Liver (tissue), 8 donors: ENCODE measurements at regions not wholly inside any gene's neighbourhood (a gene's known extent, or its start where the extent isn't known, plus 50 kb on each side); places are given as distances from the start of the nearest gene placed in this dataset.

ENCODE experiments used
- DNase-seq: peaks from one replicate; pipeline ENCODE4 v3.0.0-alpha.2; 2017; ENCODE audit warnings: low spot score
- H3K27ac ChIP-seq, 2 donors: one replicate each; pipeline ENCODE4 v1.7.0; 2013; ENCODE audit warnings: inconsistent platforms in 2 of 2, low read length in 2 of 2, control low read depth in 1 of 2, low read depth in 1 of 2, mild to moderate bottlenecking in 1 of 2
- H3K27me3 ChIP-seq, 4 donors: one replicate each; pipeline versions ENCODE4 v1.6.1 to v1.7.0; 2013; ENCODE audit warnings: low read length in 3 of 4, inconsistent platforms in 1 of 4, mild to moderate bottlenecking in 1 of 4, moderate library complexity in 1 of 4; ENCODE audit not compliant: control insufficient read depth in 4 of 4, insufficient read depth in 4 of 4
- H3K36me3 ChIP-seq, 4 donors: one replicate each; pipeline versions ENCODE4 v1.6.1 to v1.7.0; 2013; ENCODE audit warnings: low read length in 3 of 4, mild to moderate bottlenecking in 3 of 4, low read depth in 1 of 4, moderate library complexity in 1 of 4; ENCODE audit not compliant: control insufficient read depth in 4 of 4, insufficient read depth in 3 of 4
- H3K4me1 ChIP-seq, 4 donors: one replicate each; pipeline versions ENCODE4 v1.6.1 to v1.7.0; 2013; ENCODE audit warnings: low read length in 3 of 4, mild to moderate bottlenecking in 3 of 4, moderate library complexity in 1 of 4; ENCODE audit not compliant: control insufficient read depth in 4 of 4, insufficient read depth in 4 of 4
- H3K4me3 ChIP-seq, 3 donors: one replicate each; pipeline versions ENCODE4 v1.6.1 to v1.7.0; 2013; ENCODE audit warnings: low read length in 3 of 3, control low read depth in 1 of 3, low read depth in 1 of 3, mild to moderate bottlenecking in 1 of 3
- H3K9ac ChIP-seq, 2 donors: one replicate each; pipeline ENCODE4 v1.7.0; 2013; ENCODE audit warnings: low read length in 2 of 2, mild to moderate bottlenecking in 2 of 2, moderate library complexity in 2 of 2, control low read depth in 1 of 2, low read depth in 1 of 2
- H3K9me3 ChIP-seq, 4 donors: one replicate each; pipeline versions ENCODE4 v1.6.1 to v1.7.0; 2013; ENCODE audit warnings: low read length in 3 of 4; ENCODE audit not compliant: control insufficient read depth in 4 of 4
- EGR1 ChIP-seq, 2 donors: IDR thresholded peaks; 2 replicates each; pipeline ENCODE4 v1.6.1; 2016 to 2018; ENCODE audit warnings: antibody characterized with exemption in 2 of 2, low read depth in 2 of 2
- FOXA1 ChIP-seq: IDR thresholded peaks from 2 replicates; pipeline ENCODE4 v1.6.1; 2016; ENCODE audit warnings: antibody characterized with exemption
- FOXA2 ChIP-seq: IDR thresholded peaks from 2 replicates; pipeline ENCODE4 v1.6.1; 2016; ENCODE audit warnings: antibody characterized with exemption
- GABPA ChIP-seq, 2 donors: IDR thresholded peaks in 1 of 2; conservative IDR thresholded peaks in 1 of 2; 2 replicates each; pipeline ENCODE4 v1.6.1; 2016; ENCODE audit warnings: antibody characterized with exemption in 2 of 2, mild to moderate bottlenecking in 1 of 2, moderate library complexity in 1 of 2
- HNF4A ChIP-seq, 2 donors: conservative IDR thresholded peaks; 2 replicates each; pipeline ENCODE4 v1.6.1; 2016; ENCODE audit warnings: antibody characterized with exemption in 2 of 2, mild to moderate bottlenecking in 2 of 2
- HNF4G ChIP-seq: IDR thresholded peaks from 2 replicates; pipeline ENCODE4 v1.6.1; 2016; ENCODE audit warnings: antibody characterized with exemption
- JUND ChIP-seq, 2 donors: IDR thresholded peaks; 2 replicates each; pipeline ENCODE4 v1.6.1; 2016; ENCODE audit warnings: antibody characterized with exemption in 2 of 2
- NR2F2 ChIP-seq: IDR thresholded peaks from 2 replicates; pipeline ENCODE4 v1.6.1; 2016; ENCODE audit warnings: antibody characterized with exemption
- RAD21 ChIP-seq, 2 donors: IDR thresholded peaks; 2 replicates each; pipeline ENCODE4 v1.6.1; 2016; ENCODE audit warnings: antibody characterized with exemption in 2 of 2, mild to moderate bottlenecking in 2 of 2
- RXRA ChIP-seq, 2 donors: IDR thresholded peaks; 2 replicates each; pipeline ENCODE4 v1.6.1; 2017 to 2018; ENCODE audit warnings: antibody characterized with exemption in 2 of 2, mild to moderate bottlenecking in 1 of 2
- SP1 ChIP-seq: IDR thresholded peaks from 2 replicates; pipeline ENCODE4 v1.6.1; 2018; ENCODE audit warnings: antibody characterized with exemption, mild to moderate bottlenecking
- TAF1 ChIP-seq: conservative IDR thresholded peaks from 2 replicates; pipeline ENCODE4 v1.6.1; 2016; ENCODE audit warnings: antibody characterized with exemption, mild to moderate bottlenecking
- YY1 ChIP-seq: IDR thresholded peaks from 2 replicates; pipeline ENCODE4 v1.6.1; 2016; ENCODE audit warnings: antibody characterized with exemption, mild to moderate bottlenecking
- WGBS: extraction: QIAGEN DNeasy Blood & Tissue Kit; methylation state at CpG from one replicate; pipeline ENCODE4 v1.1.7; 2013; 5-methylcytosine and 5-hydroxymethylcytosine counted together
- TF ChIP-seq, protein P1 (sequence below): IDR thresholded peaks from 2 replicates; pipeline ENCODE4 v1.6.1; 2016; ENCODE audit warnings: antibody characterized with exemption
- TF ChIP-seq, protein P2 (sequence below): fragments of 150-350 bp; IDR thresholded peaks from 2 replicates; pipeline ENCODE4 v1.5.1; 2017; ENCODE audit warnings: improper control_type of control experiment, low read depth, low read length; ENCODE audit not compliant: missing input control
- TF ChIP-seq, protein P3 (sequence below): IDR thresholded peaks from 2 replicates; pipeline ENCODE4 v1.6.1; 2016; ENCODE audit warnings: antibody characterized with exemption, mild to moderate bottlenecking
- donor health status: healthy.
- donor health status: healthy.
- donor health status: healthy.
- donor health status: healthy.
- donor health status: healthy.

- H3K4me3 ChIP-seq, result no peak overlapping the region
- no peak overlapping the region for H3K9ac ChIP-seq
- no peaks in the 10 kb centered on the region for H3K36me3 ChIP-seq
- no peak for DNase-seq
- no peaks in the 10 kb centered on the region for H3K27me3 ChIP-seq
- peaks cover 0 to 7% (median 2%) of the 10 kb centered on the region in 4 donors for H3K9me3 ChIP-seq
- H3K4me1 ChIP-seq, result no peaks in the 10 kb centered on the region
- 85% methylated on average over 3 of the region's 3 CpGs for WGBS
- no peak overlapping the region for H3K27ac ChIP-seq
- TF ChIP-seq YY1 (no peak), HNF4A (conservative IDR thresholded peaks at IDR 0.05) (no peak), FOXA1 (no peak), SP1 (no peak), RXRA (IDR thresholded peaks at IDR 0.05) (no peak)
These were observed 108.1 kb upstream of the SPRY1 start for GRCh38 chr4:123288309-123289025.

DNA sequence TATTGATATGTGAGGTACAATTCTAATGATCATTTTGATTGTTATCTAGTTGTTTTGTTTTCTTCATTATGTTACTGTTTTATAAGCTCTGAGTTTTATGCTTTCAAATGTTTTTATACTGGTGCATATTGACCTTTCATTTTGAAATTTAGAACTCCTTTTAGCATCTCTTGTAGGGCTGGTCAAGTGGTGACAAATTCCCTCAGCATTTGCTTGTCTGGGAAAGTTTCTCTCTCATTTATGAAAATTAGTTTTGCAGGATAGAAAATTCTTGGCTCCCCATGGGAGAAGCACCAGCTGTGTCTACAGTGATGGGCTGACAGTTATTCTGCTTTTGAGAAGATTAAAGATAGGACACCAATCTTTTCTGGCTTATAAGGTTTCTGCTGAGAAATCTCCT is 105.3 kb upstream of the SPRY1 start:
- TF ChIP-seq, protein P1, sequence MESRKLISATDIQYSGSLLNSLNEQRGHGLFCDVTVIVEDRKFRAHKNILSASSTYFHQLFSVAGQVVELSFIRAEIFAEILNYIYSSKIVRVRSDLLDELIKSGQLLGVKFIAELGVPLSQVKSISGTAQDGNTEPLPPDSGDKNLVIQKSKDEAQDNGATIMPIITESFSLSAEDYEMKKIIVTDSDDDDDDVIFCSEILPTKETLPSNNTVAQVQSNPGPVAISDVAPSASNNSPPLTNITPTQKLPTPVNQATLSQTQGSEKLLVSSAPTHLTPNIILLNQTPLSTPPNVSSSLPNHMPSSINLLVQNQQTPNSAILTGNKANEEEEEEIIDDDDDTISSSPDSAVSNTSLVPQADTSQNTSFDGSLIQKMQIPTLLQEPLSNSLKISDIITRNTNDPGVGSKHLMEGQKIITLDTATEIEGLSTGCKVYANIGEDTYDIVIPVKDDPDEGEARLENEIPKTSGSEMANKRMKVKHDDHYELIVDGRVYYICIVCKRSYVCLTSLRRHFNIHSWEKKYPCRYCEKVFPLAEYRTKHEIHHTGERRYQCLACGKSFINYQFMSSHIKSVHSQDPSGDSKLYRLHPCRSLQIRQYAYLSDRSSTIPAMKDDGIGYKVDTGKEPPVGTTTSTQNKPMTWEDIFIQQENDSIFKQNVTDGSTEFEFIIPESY, result no peak
- no peak for TF ChIP-seq JUND (IDR thresholded peaks at IDR 0.05)
- TF ChIP-seq FOXA1, result no peak
- TF ChIP-seq FOXA2, result no peak
- no peak for TF ChIP-seq HNF4G
- TF ChIP-seq, protein P2, sequence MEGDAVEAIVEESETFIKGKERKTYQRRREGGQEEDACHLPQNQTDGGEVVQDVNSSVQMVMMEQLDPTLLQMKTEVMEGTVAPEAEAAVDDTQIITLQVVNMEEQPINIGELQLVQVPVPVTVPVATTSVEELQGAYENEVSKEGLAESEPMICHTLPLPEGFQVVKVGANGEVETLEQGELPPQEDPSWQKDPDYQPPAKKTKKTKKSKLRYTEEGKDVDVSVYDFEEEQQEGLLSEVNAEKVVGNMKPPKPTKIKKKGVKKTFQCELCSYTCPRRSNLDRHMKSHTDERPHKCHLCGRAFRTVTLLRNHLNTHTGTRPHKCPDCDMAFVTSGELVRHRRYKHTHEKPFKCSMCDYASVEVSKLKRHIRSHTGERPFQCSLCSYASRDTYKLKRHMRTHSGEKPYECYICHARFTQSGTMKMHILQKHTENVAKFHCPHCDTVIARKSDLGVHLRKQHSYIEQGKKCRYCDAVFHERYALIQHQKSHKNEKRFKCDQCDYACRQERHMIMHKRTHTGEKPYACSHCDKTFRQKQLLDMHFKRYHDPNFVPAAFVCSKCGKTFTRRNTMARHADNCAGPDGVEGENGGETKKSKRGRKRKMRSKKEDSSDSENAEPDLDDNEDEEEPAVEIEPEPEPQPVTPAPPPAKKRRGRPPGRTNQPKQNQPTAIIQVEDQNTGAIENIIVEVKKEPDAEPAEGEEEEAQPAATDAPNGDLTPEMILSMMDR, result no peak
- no peak for TF ChIP-seq RAD21 (IDR thresholded peaks at IDR 0.05)
- TF ChIP-seq HNF4A (conservative IDR thresholded peaks at IDR 0.05), result no peak
- TF ChIP-seq EGR1 (IDR thresholded peaks at IDR 0.05; ENCODE audit: low read depth in 2 of 2), result no peak
- TF ChIP-seq NR2F2, result no peak
- no peak for TF ChIP-seq GABPA (IDR thresholded peaks at IDR 0.05 in 1 of 2, conservative IDR thresholded peaks at IDR 0.05 in 1 of 2)
- Histone ChIP-seq H3K36me3 (no peaks in the 10 kb centered on the region), H3K9ac (no peak overlapping the region), H3K9me3 (peaks cover 0 to 7% (median 2%) of the 10 kb centered on the region in 4 donors), H3K4me1 (no peaks in the 10 kb centered on the region), H3K4me3 (no peak overlapping the region), H3K27ac (no peak overlapping the region), H3K27me3 (no peaks in the 10 kb centered on the region)
- no peak for DNase-seq

- Histone ChIP-seq H3K27me3 (no peaks in the 10 kb centered on the region), H3K4me1 (no peaks in the 10 kb centered on the region), H3K9ac (no peak overlapping the region), H3K4me3 (no peak overlapping the region), H3K9me3 (no peaks in the 10 kb centered on the region), H3K27ac (no peak overlapping the region), H3K36me3 (no peaks in the 10 kb centered on the region)
- WGBS, result 89% methylated on average over 2 of the region's 2 CpGs
- no peak for TF ChIP-seq TAF1
- no peak for TF ChIP-seq YY1
- TF ChIP-seq, protein P3, sequence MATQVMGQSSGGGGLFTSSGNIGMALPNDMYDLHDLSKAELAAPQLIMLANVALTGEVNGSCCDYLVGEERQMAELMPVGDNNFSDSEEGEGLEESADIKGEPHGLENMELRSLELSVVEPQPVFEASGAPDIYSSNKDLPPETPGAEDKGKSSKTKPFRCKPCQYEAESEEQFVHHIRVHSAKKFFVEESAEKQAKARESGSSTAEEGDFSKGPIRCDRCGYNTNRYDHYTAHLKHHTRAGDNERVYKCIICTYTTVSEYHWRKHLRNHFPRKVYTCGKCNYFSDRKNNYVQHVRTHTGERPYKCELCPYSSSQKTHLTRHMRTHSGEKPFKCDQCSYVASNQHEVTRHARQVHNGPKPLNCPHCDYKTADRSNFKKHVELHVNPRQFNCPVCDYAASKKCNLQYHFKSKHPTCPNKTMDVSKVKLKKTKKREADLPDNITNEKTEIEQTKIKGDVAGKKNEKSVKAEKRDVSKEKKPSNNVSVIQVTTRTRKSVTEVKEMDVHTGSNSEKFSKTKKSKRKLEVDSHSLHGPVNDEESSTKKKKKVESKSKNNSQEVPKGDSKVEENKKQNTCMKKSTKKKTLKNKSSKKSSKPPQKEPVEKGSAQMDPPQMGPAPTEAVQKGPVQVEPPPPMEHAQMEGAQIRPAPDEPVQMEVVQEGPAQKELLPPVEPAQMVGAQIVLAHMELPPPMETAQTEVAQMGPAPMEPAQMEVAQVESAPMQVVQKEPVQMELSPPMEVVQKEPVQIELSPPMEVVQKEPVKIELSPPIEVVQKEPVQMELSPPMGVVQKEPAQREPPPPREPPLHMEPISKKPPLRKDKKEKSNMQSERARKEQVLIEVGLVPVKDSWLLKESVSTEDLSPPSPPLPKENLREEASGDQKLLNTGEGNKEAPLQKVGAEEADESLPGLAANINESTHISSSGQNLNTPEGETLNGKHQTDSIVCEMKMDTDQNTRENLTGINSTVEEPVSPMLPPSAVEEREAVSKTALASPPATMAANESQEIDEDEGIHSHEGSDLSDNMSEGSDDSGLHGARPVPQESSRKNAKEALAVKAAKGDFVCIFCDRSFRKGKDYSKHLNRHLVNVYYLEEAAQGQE, result no peak
- no peak for TF ChIP-seq NR2F2
- no peak for TF ChIP-seq RAD21 (IDR thresholded peaks at IDR 0.05)
- TF ChIP-seq HNF4G, result no peak
- TF ChIP-seq, protein P2, result no peak
- no peak for DNase-seq
These were observed 98.8 kb upstream of the SPRY1 start for GRCh38 chr4:123297836-123298235.
